ENCODE measurements at regions not wholly inside any gene's neighbourhood (a gene's known extent, or its start where the extent isn't known, plus 50 kb on each side); places are given as distances from the start of the nearest gene placed in this dataset.
A peak's percentile ranks its signal among the peaks of the same experiment; 100 is the strongest.
"Not testable (repeated sequence)": the region's sequence is repeated elsewhere in the genome, so short reads cannot be mapped to it uniquely, and the experiment has no call there.

DNA sequence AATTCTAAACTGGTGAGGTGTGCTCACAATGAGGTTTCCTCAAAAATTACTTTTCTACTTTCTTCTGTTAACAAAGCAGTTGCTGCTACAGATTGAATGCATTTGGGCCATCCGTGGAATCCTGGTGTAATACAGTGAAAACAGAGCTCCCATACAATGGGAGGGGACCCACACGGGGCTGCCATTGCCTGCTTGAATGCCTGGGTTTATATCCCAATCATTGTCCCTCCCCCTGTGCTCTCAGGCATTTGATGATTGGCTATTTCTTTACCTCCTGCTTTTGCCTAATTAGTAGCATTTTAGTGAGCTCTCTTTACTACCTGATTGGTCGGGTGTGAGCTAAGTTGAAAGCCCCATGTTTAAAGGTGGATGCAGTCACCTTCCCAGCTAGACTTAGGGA is 52.9 kb upstream of the CSF1 start:
- H3K9me3 ChIP-seq; H3K27ac ChIP-seq; H3K4me3 ChIP-seq; intact Hi-C loops (cut with DNase I); H3K36me3 ChIP-seq; ATAC-seq; H3K4me1 ChIP-seq; H3K27me3 ChIP-seq (ENCODE audit: low read depth); DNase-seq: not testable (repeated sequence)

- H3K4me1 ChIP-seq; intact Hi-C loops (cut with DNase I); H3K27ac ChIP-seq; ATAC-seq; H3K27me3 ChIP-seq (ENCODE audit: low read depth); DNase-seq; H3K4me3 ChIP-seq; H3K9me3 ChIP-seq; H3K36me3 ChIP-seq: not testable (repeated sequence)
Observed at GRCh38 chr1:109855986-109856385, 54.7 kb upstream of the CSF1 start.

DNA sequence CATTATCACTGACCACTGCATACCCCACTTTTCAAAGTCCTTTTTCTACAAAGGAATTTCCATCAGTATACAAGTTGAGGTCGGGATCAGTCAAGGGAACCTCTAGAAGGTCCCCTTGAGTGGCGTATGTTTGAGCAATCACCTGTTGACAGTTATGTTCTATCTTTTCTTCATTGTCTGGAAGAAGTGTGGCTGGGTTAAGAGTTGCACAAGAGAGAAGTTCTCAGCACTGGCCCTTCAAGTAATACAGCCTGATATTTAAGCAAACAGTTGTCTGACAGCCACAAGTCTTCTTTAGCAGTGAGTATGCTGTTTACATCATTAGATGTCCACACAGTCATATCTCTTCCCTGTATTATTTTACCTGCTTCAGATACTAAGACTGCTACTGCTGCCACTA is 56.7 kb upstream of the CSF1 start:
- DNase-seq; H3K4me3 ChIP-seq; ATAC-seq; H3K9me3 ChIP-seq; H3K27me3 ChIP-seq (ENCODE audit: low read depth); H3K36me3 ChIP-seq; H3K4me1 ChIP-seq; intact Hi-C loops (cut with DNase I); H3K27ac ChIP-seq: not testable (repeated sequence)

GRCh38 chr1:109852221-109853015 is 58.2 kb upstream of the CSF1 start:
- peak in 1 of 2 donors; percentile 32 for ATAC-seq
- H3K36me3 ChIP-seq; H3K27ac ChIP-seq; H3K4me3 ChIP-seq; intact Hi-C loops (cut with DNase I); H3K27me3 ChIP-seq (ENCODE audit: low read depth); DNase-seq; H3K9me3 ChIP-seq; H3K4me1 ChIP-seq: not testable (repeated sequence)

DNA sequence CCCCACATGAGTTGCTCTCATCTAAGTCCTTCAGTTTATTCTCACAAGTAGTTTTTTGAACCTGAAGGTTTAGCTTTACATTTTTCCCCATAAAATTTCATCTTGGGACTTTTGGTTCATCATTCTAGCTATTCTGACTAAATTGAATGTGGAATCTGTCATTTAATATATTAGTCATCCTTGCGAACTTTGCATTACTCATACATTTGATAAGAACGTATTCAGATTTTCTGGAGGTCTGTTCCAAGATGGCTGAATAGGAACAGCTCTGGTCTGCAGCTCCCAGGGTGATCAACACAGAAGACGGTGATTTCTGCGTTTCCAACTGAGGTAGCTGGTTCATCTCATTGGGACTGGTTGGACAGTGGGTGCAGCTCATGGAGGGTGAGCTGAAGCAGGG is 59.8 kb upstream of the CSF1 start:
- Histone ChIP-seq H3K4me1 (no peaks in the 10 kb centered on the region), H3K27ac (no peak overlapping the region), H3K36me3 (no peaks in the 10 kb centered on the region), H3K9me3 (no peaks in the 10 kb centered on the region), H3K27me3 (ENCODE audit: low read depth) (no peaks in the 10 kb centered on the region), H3K4me3 (no peak overlapping the region)
- intact Hi-C loops (cut with DNase I), result no loop called here
- ATAC-seq (no peak), DNase-seq (no peak)
- TF ChIP-seq, protein P1, sequence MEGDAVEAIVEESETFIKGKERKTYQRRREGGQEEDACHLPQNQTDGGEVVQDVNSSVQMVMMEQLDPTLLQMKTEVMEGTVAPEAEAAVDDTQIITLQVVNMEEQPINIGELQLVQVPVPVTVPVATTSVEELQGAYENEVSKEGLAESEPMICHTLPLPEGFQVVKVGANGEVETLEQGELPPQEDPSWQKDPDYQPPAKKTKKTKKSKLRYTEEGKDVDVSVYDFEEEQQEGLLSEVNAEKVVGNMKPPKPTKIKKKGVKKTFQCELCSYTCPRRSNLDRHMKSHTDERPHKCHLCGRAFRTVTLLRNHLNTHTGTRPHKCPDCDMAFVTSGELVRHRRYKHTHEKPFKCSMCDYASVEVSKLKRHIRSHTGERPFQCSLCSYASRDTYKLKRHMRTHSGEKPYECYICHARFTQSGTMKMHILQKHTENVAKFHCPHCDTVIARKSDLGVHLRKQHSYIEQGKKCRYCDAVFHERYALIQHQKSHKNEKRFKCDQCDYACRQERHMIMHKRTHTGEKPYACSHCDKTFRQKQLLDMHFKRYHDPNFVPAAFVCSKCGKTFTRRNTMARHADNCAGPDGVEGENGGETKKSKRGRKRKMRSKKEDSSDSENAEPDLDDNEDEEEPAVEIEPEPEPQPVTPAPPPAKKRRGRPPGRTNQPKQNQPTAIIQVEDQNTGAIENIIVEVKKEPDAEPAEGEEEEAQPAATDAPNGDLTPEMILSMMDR (IDR thresholded peaks at IDR 0.05), result no peak

DNA sequence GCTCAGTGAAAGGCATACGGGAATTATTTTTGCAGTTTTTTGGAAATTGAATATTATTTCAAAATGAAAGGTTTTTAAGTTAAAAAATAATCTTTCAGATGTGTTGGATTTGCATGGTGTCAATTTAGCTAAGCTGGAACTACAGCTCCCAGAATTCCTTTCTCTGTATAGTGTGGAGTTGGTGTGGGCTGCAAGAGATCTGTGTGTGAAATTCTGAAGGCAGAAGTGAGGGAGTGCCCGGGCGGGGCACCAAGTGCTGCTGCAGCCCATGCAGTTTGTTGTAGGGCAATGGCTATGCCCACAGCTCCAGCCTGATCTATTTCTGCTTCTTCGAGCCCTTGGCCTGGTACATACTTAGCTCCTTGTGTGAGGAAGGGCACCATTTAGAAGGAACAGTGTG is 60.5 kb upstream of the CSF1 start:
- ATAC-seq, result peak in 1 of 2 donors; percentile 54
- intact Hi-C loops (cut with DNase I), result no loop called here

GRCh38 chr1:109849655-109850054 is 61.0 kb upstream of the CSF1 start:
- DNase-seq (no peak), ATAC-seq (no peak)
- TF ChIP-seq, protein P1 (IDR thresholded peaks at IDR 0.05), result no peak
- Histone ChIP-seq H3K4me1 (no peaks in the 10 kb centered on the region), H3K36me3 (no peaks in the 10 kb centered on the region), H3K9me3 (no peaks in the 10 kb centered on the region), H3K4me3 (no peak overlapping the region), H3K27ac (no peak overlapping the region), H3K27me3 (ENCODE audit: low read depth) (no peaks in the 10 kb centered on the region)
- intact Hi-C loops (cut with DNase I), result no loop called here

More for the DNA sequence above, 60.5 kb upstream of the CSF1 start:
- TF ChIP-seq, protein P1 (IDR thresholded peaks at IDR 0.05), result no peak
- Histone ChIP-seq H3K4me3 (no peak overlapping the region), H3K4me1 (no peaks in the 10 kb centered on the region), H3K27ac (no peak overlapping the region), H3K36me3 (no peaks in the 10 kb centered on the region), H3K27me3 (ENCODE audit: low read depth) (no peaks in the 10 kb centered on the region), H3K9me3 (no peaks in the 10 kb centered on the region)
- DNase-seq, result no peak
